ENCODE measurements at regions not wholly inside any gene's neighbourhood (a gene's known extent, or its start where the extent isn't known, plus 50 kb on each side); places are given as distances from the start of the nearest gene placed in this dataset.

DNA sequence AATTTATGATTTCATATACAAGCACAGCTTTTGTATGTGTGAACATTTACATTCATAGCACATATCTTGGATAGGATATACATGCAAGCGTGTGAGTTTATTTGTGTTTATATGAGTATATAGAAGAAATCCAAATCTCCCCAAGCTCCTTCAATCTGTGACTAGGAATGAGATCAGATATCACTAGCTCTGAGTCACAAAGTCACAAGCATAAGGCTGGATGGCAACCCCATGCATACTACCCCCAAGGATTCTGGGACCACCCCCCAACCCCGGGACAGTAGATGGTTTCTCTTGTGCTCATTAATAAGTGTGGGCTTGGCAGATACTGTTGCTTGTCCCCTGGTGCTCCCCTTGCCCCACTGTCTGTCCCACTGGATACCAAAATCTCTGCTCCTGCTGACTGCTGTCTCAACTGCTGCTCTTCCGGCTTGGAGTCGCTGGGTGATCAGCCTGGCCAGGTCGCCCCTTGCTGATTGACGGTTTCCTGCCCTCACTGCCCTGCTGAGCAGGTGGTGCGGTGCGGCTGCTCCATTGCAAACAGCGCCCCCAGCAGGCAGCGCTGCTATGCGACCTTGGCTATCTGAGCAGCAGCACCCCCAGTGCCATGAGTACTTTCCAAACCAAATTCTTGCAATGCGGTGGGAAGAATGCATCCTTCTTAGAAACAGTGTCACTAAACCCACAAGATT, 279.4 kb downstream of the CD83 start:
- Histone ChIP-seq H3K79me2 (ENCODE audit: insufficient read depth) (no peaks in the 10 kb centered on the region), H3F3A (ENCODE audit: insufficient read depth) (no peaks in the 10 kb centered on the region), H3K4me1 (ENCODE audit: insufficient read depth) (no peaks in the 10 kb centered on the region), H4K20me1 (ENCODE audit: insufficient read depth) (no peaks in the 10 kb centered on the region), H3K9me3 (ENCODE audit: low read depth) (no peaks in the 10 kb centered on the region), H3K9ac (no peak overlapping the region), H3K4me2 (ENCODE audit: unreplicated experiment) (no peak overlapping the region), H3K27ac (no peak overlapping the region), H3K27me3 (replicated peaks; ENCODE audit: insufficient read depth) (no peaks in the 10 kb centered on the region), H3K36me3 (ENCODE audit: low read depth) (no peaks in the 10 kb centered on the region), H2AFZ (no peak overlapping the region), H3K4me3 (no peak overlapping the region), H3K9me2 (ENCODE audit: insufficient read depth) (no peaks in the 10 kb centered on the region)
- TF ChIP-seq EZH2phosphoT487 (IDR thresholded peaks at IDR 0.05; ENCODE audit: insufficient read depth, low read depth) (no peak), EZH2 (IDR thresholded peaks at IDR 0.05; ENCODE audit: insufficient read depth, poor library complexity, severe bottlenecking) (no peak)
- 51 to 56% methylated on average over 12 of the region's 12 CpGs for WGBS, 2 experiments (ENCODE audit: low coverage in 1 of 2, low lambda C conversion rate in 2 of 2, missing lambda C conversion rate in 2 of 2)
- in situ Hi-C loops (cut with MboI): no loop called here
- peak; percentile 66 for DNase-seq

DNA sequence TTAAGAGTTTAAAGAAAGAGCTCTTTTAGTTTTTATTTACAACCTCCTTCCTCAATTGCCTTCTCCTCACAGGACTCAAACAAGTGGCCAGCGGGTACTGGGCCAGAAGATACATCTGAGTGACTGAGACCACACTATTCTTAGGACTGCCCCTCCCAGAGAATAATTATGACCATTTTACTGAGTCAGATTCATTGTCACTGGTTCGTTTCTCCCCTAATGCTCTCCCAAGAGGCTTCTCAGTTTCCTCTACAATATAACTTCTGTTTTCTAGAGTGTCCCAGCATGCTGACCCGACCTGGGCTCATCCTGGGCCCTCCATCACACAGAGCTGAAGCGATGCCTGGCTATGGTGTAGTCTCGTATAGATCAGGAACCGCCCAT, 279.9 kb downstream of the CD83 start:
- no peak overlapping the region for H3K27ac ChIP-seq
- no peak for DNase-seq
- H3K9me2 ChIP-seq (ENCODE audit: insufficient read depth): no peaks in the 10 kb centered on the region
- no peak overlapping the region for H3K9ac ChIP-seq
- 88 to 90% methylated on average over 6 of the region's 6 CpGs for WGBS, 2 experiments (ENCODE audit: low coverage in 1 of 2, low lambda C conversion rate in 2 of 2, missing lambda C conversion rate in 2 of 2)
- no peaks in the 10 kb centered on the region for H3K79me2 ChIP-seq (ENCODE audit: insufficient read depth)
- in situ Hi-C loops (cut with MboI): no loop called here
- H3K36me3 ChIP-seq (ENCODE audit: low read depth): no peaks in the 10 kb centered on the region
- H3K4me1 ChIP-seq (ENCODE audit: insufficient read depth): no peaks in the 10 kb centered on the region
- H3K27me3 ChIP-seq (replicated peaks; ENCODE audit: insufficient read depth): no peaks in the 10 kb centered on the region
- H2AFZ ChIP-seq: no peak overlapping the region
- H3K9me3 ChIP-seq (ENCODE audit: low read depth): no peaks in the 10 kb centered on the region
- no peak overlapping the region for H3K4me3 ChIP-seq
- no peaks in the 10 kb centered on the region for H3F3A ChIP-seq (ENCODE audit: insufficient read depth)
- H4K20me1 ChIP-seq (ENCODE audit: insufficient read depth): no peaks in the 10 kb centered on the region
- H3K4me2 ChIP-seq (ENCODE audit: unreplicated experiment): no peak overlapping the region
- TF ChIP-seq EZH2 (IDR thresholded peaks at IDR 0.05; ENCODE audit: insufficient read depth, poor library complexity, severe bottlenecking) (no peak), EZH2phosphoT487 (IDR thresholded peaks at IDR 0.05; ENCODE audit: insufficient read depth, low read depth) (no peak)

DNA sequence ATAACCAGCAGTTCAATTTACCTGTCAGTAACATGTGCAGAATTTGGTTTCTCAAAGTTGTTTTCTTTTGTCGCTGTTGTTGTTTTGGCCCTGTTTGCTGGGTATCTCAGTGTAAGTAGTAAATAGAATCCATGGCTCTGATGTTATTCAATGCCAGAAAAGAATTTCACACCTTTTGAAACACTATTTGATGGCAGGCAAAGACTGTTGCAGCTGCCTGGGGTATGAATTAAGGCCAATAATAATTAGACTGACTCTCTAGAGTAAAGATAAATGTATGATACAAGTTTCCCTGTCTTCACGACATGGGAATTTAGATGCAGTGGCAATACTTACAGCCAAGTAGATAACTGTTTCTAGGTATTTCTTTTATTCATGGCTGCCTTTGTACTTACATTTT, 281.4 kb downstream of the CD83 start:
- Histone ChIP-seq H3K36me3 (ENCODE audit: low read depth) (no peaks in the 10 kb centered on the region), H3K4me1 (ENCODE audit: insufficient read depth) (no peaks in the 10 kb centered on the region)
- no peak for TF ChIP-seq EZH2phosphoT487 (IDR thresholded peaks at IDR 0.05; ENCODE audit: insufficient read depth, low read depth)
- no peak for TF ChIP-seq EZH2 (IDR thresholded peaks at IDR 0.05; ENCODE audit: insufficient read depth, poor library complexity, severe bottlenecking)

DNA sequence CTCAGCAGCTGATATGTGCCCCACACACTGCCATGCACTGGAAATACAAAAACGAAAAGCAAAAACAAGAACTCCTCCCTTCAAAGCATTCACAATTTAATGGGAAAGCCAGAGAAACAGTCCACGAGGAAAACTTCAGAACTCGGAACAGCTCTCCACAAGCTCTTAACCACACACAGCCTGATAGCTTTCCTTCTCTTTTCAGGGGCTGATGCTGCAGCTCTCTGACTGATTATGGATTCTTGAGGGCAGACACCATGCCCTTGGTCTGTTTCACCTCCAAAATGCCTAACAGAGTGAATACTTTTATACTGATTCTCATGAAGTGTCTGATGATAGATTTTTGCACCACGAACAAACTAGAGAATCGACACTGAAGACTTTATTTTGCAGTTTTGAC, 282.1 kb downstream of the CD83 start:
- H3K4me3 ChIP-seq: no peak overlapping the region
- H4K20me1 ChIP-seq (ENCODE audit: insufficient read depth): no peaks in the 10 kb centered on the region
- no peaks in the 10 kb centered on the region for H3K79me2 ChIP-seq (ENCODE audit: insufficient read depth)
- no peaks in the 10 kb centered on the region for H3K9me3 ChIP-seq (ENCODE audit: low read depth)
- no peaks in the 10 kb centered on the region for H3K4me1 ChIP-seq (ENCODE audit: insufficient read depth)
- TF ChIP-seq EZH2phosphoT487 (IDR thresholded peaks at IDR 0.05; ENCODE audit: insufficient read depth, low read depth): no peak
- no peak for TF ChIP-seq EZH2 (IDR thresholded peaks at IDR 0.05; ENCODE audit: insufficient read depth, poor library complexity, severe bottlenecking)
- H2AFZ ChIP-seq: no peak overlapping the region
- H3K27ac ChIP-seq: no peak overlapping the region
- no peak for DNase-seq
- H3F3A ChIP-seq (ENCODE audit: insufficient read depth): no peaks in the 10 kb centered on the region
- 67 to 72% methylated on average over 5 of the region's 5 CpGs for WGBS, 2 experiments (ENCODE audit: low coverage in 1 of 2, low lambda C conversion rate in 2 of 2, missing lambda C conversion rate in 2 of 2)
- H3K27me3 ChIP-seq (replicated peaks; ENCODE audit: insufficient read depth): no peaks in the 10 kb centered on the region
- H3K9me2 ChIP-seq (ENCODE audit: insufficient read depth): no peaks in the 10 kb centered on the region
- no peak overlapping the region for H3K9ac ChIP-seq
- no peak overlapping the region for H3K4me2 ChIP-seq (ENCODE audit: unreplicated experiment)
- in situ Hi-C loops (cut with MboI): no loop called here
- no peaks in the 10 kb centered on the region for H3K36me3 ChIP-seq (ENCODE audit: low read depth)

More for the DNA sequence above, 281.4 kb downstream of the CD83 start:
- WGBS, 2 experiments (ENCODE audit: low coverage in 1 of 2, low lambda C conversion rate in 2 of 2, missing lambda C conversion rate in 2 of 2): 94 to 96% methylated on average over 2 of the region's 2 CpGs
- H3F3A ChIP-seq (ENCODE audit: insufficient read depth): no peaks in the 10 kb centered on the region
- H3K9me3 ChIP-seq (ENCODE audit: low read depth): no peaks in the 10 kb centered on the region
- DNase-seq: no peak
- no peak overlapping the region for H3K4me3 ChIP-seq
- H3K9me2 ChIP-seq (ENCODE audit: insufficient read depth): no peaks in the 10 kb centered on the region
- H3K27me3 ChIP-seq (replicated peaks; ENCODE audit: insufficient read depth): no peaks in the 10 kb centered on the region
- no peak overlapping the region for H2AFZ ChIP-seq
- H3K9ac ChIP-seq: no peak overlapping the region
- H3K4me2 ChIP-seq (ENCODE audit: unreplicated experiment): no peak overlapping the region
- H3K79me2 ChIP-seq (ENCODE audit: insufficient read depth): no peaks in the 10 kb centered on the region
- in situ Hi-C loops (cut with MboI): no loop called here
- no peaks in the 10 kb centered on the region for H4K20me1 ChIP-seq (ENCODE audit: insufficient read depth)
- no peak overlapping the region for H3K27ac ChIP-seq

Data from GM23248 (cell line).